ENCODE measurements at regions not wholly inside any gene's neighbourhood (a gene's known extent, or its start where the extent isn't known, plus 50 kb on each side); places are given as distances from the start of the nearest gene placed in this dataset.

- intact Hi-C loops (cut with DNase I; ENCODE audit: low total_unique reads) (no loop called here), in situ Hi-C loops (cut with MboI; ENCODE audit: low pct_ligation_motif_present in 1 of 4, low pct_unique_long_range_greater_than_20kb in 1 of 4, low sequenced_read_pairs in 3 of 4) (no loop called here)
- Histone ChIP-seq H3K27ac (no peak overlapping the region), H3K27me3 (no peaks in the 10 kb centered on the region), H3K4me3 (no peak overlapping the region), H3K9me3 (no peaks in the 10 kb centered on the region), H3K4me1 (no peaks in the 10 kb centered on the region), H3K36me3 (no peaks in the 10 kb centered on the region)
- DNase-seq: no peak
- TF ChIP-seq POLR2AphosphoS5 (IDR thresholded peaks at IDR 0.05): no peak
- TF ChIP-seq, protein P1, sequence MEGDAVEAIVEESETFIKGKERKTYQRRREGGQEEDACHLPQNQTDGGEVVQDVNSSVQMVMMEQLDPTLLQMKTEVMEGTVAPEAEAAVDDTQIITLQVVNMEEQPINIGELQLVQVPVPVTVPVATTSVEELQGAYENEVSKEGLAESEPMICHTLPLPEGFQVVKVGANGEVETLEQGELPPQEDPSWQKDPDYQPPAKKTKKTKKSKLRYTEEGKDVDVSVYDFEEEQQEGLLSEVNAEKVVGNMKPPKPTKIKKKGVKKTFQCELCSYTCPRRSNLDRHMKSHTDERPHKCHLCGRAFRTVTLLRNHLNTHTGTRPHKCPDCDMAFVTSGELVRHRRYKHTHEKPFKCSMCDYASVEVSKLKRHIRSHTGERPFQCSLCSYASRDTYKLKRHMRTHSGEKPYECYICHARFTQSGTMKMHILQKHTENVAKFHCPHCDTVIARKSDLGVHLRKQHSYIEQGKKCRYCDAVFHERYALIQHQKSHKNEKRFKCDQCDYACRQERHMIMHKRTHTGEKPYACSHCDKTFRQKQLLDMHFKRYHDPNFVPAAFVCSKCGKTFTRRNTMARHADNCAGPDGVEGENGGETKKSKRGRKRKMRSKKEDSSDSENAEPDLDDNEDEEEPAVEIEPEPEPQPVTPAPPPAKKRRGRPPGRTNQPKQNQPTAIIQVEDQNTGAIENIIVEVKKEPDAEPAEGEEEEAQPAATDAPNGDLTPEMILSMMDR (IDR thresholded peaks at IDR 0.05): no peak
- TF ChIP-seq EP300 (IDR thresholded peaks at IDR 0.05; ENCODE audit: low read depth): no peak
- TF ChIP-seq POLR2A (IDR thresholded peaks at IDR 0.05): no peak
Measured at GRCh38 chr18:39596221-39596620, 2030.6 kb upstream of the CELF4 start.

DNA sequence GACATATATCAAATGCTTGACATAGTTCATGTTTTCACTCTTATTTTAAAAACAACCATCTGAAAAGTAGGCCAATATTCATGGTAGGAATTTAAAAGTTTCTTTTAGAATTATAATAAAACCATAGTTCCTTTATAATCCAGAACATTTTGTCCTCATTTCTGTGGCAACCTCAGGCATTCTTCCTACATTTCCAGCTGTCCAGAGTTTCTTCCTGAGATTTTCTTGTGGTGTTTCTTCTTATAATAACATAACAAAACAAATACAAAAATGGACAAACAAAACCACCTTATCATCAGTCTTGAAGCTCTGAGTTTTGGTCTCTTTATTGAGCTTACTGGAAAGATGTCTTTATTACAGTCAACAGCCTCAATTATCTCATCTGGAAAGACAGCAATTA lies 2028.6 kb upstream of the CELF4 start:
- no peak for DNase-seq
- Histone ChIP-seq H3K4me1 (no peaks in the 10 kb centered on the region), H3K36me3 (no peaks in the 10 kb centered on the region), H3K27ac (no peak overlapping the region), H3K27me3 (no peaks in the 10 kb centered on the region), H3K9me3 (no peaks in the 10 kb centered on the region), H3K4me3 (no peak overlapping the region)
- intact Hi-C loops (cut with DNase I; ENCODE audit: low total_unique reads): no loop called here
- TF ChIP-seq POLR2AphosphoS5 (IDR thresholded peaks at IDR 0.05) (no peak), EP300 (IDR thresholded peaks at IDR 0.05; ENCODE audit: low read depth) (no peak), POLR2A (IDR thresholded peaks at IDR 0.05) (no peak)
- TF ChIP-seq, protein P1 (IDR thresholded peaks at IDR 0.05): no peak
- in situ Hi-C loops (cut with MboI; ENCODE audit: low pct_ligation_motif_present in 1 of 4, low pct_unique_long_range_greater_than_20kb in 1 of 4, low sequenced_read_pairs in 3 of 4): no loop called here

- in situ Hi-C loops (cut with MboI; ENCODE audit: low pct_ligation_motif_present in 1 of 4, low pct_unique_long_range_greater_than_20kb in 1 of 4, low sequenced_read_pairs in 3 of 4): no loop called here
- TF ChIP-seq POLR2A (IDR thresholded peaks at IDR 0.05) (no peak), POLR2AphosphoS5 (IDR thresholded peaks at IDR 0.05) (no peak), EP300 (IDR thresholded peaks at IDR 0.05; ENCODE audit: low read depth) (no peak)
- TF ChIP-seq, protein P1 (IDR thresholded peaks at IDR 0.05): no peak
- Histone ChIP-seq H3K27me3 (no peaks in the 10 kb centered on the region), H3K9me3 (no peaks in the 10 kb centered on the region), H3K4me1 (no peaks in the 10 kb centered on the region), H3K4me3 (no peak overlapping the region), H3K27ac (no peak overlapping the region), H3K36me3 (no peaks in the 10 kb centered on the region)
- intact Hi-C loops (cut with DNase I; ENCODE audit: low total_unique reads): no loop called here
- no peak for DNase-seq
Measured at GRCh38 chr18:39591649-39592048, 2026.1 kb upstream of the CELF4 start.

DNA sequence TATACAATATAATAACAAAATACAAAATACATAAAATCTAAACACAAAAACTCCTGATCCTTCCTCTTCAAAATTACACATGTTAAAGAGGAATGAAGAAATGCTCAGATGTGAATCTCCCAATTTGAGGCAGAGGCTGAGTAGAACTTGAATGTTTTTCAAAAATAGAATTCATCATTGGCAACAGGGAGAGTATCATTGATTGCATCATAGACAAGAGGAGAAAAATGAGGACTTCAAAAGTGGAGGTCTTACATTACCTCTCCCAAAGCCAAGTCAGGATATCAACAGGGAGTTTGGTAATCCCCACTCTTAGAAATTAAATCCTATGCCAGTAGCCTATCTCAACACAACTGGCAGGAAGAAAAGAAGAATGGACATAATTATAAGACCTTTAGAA lies 2023.9 kb upstream of the CELF4 start:
- H3K4me1 ChIP-seq: no peaks in the 10 kb centered on the region
- H3K36me3 ChIP-seq: no peaks in the 10 kb centered on the region
- H3K27me3 ChIP-seq: no peaks in the 10 kb centered on the region
- no peaks in the 10 kb centered on the region for H3K9me3 ChIP-seq
- intact Hi-C loops (cut with DNase I; ENCODE audit: low total_unique reads) (no loop called here), in situ Hi-C loops (cut with MboI; ENCODE audit: low pct_ligation_motif_present in 1 of 4, low pct_unique_long_range_greater_than_20kb in 1 of 4, low sequenced_read_pairs in 3 of 4) (no loop called here)
- no peak for DNase-seq
- TF ChIP-seq POLR2A (IDR thresholded peaks at IDR 0.05): no peak
- TF ChIP-seq EP300 (IDR thresholded peaks at IDR 0.05; ENCODE audit: low read depth): no peak
- TF ChIP-seq, protein P1 (IDR thresholded peaks at IDR 0.05): no peak
- TF ChIP-seq POLR2AphosphoS5 (IDR thresholded peaks at IDR 0.05): no peak
- no peak overlapping the region for H3K27ac ChIP-seq
- no peak overlapping the region for H3K4me3 ChIP-seq
